HEK293 (cell line): ENCODE measurements at regions not wholly inside any gene's neighbourhood (a gene's known extent, or its start where the extent isn't known, plus 50 kb on each side); places are given as distances from the start of the nearest gene placed in this dataset.

Experiments used
- CTCF ChIA-PET: fragments of 350-600 bp; formaldehyde crosslinking; extraction: SDS; loops from one replicate; lab custom pipeline; 2021; ENCODE audit warnings: antibody characterized with exemption; lab: Yijun Ruan, JAX
- POLR2A ChIA-PET: fragments of 300-600 bp; formaldehyde crosslinking; extraction: SDS; loops from one replicate; lab custom pipeline; 2020; ENCODE audit warnings: antibody characterized with exemption, inconsistent platforms; lab: Yijun Ruan, JAX
- H3K27ac ChIP-seq: fragments of 200-500 bp; sonication (Bioruptor generic); 2 replicates; pipeline ENCODE4 v1.5.1; 2014; ENCODE audit warnings: low read depth, low read length, control low read depth, inconsistent platforms; ENCODE audit errors: extremely low read depth
- H3K36me3 ChIP-seq, 2 experiments: fragments of 200-500 bp in 1 of 2; sonication (Bioruptor generic) in 1 of 2; 1 replicate in 1 of 2; 2 replicates in 1 of 2; pipeline ENCODE4 v1.5.1; 2014 to 2017; ENCODE audit warnings: inconsistent platforms in 2 of 2, low read length in 2 of 2; ENCODE audit not compliant: control insufficient read depth in 2 of 2, insufficient read depth in 1 of 2
- H3K4me1 ChIP-seq: fragments of 200-500 bp; sonication (Bioruptor generic); 2 replicates; pipeline ENCODE4 v1.5.1; 2014; ENCODE audit warnings: mild to moderate bottlenecking, low read length, inconsistent platforms; ENCODE audit not compliant: control insufficient read depth, insufficient read depth
- H3K4me3 ChIP-seq: 2 replicates; pipeline ENCODE4 v1.5.1; 2011; ENCODE audit warnings: low read depth, mild to moderate bottlenecking, control low read depth, low read length, moderate library complexity
- H3K9me3 ChIP-seq: fragments of 200-500 bp; sonication (Bioruptor generic); 2 replicates; pipeline ENCODE4 v1.5.1; 2014; ENCODE audit warnings: low read depth, low read length, inconsistent platforms; ENCODE audit not compliant: control insufficient read depth, insufficient read depth
- BCL11A ChIP-seq: fragments of 450-650 bp; formaldehyde crosslinking; IDR thresholded peaks from 2 replicates; pipeline ENCODE4 v1.5.1; 2016; ENCODE audit warnings: low read depth, missing biosample characterization, missing genetic modification characterization
- BCL6B ChIP-seq: fragments of 450-650 bp; formaldehyde crosslinking; IDR thresholded peaks from 2 replicates; pipeline ENCODE4 v1.5.1; 2017; ENCODE audit warnings: missing biosample characterization, missing genetic modification characterization
- FEZF1 ChIP-seq: fragments of 450-650 bp; formaldehyde crosslinking; IDR thresholded peaks from 2 replicates; pipeline ENCODE4 v1.5.1; 2016; ENCODE audit warnings: missing biosample characterization, missing genetic modification characterization
- GLI2 ChIP-seq: fragments of 450-650 bp; formaldehyde crosslinking; IDR thresholded peaks from 2 replicates; pipeline ENCODE4; 2017; ENCODE audit warnings: missing biosample characterization, missing genetic modification characterization, low read depth, borderline replicate concordance
- GLIS1 ChIP-seq: fragments of 450-650 bp; formaldehyde crosslinking; IDR thresholded peaks from 2 replicates; pipeline ENCODE4 v1.5.1; 2016; ENCODE audit warnings: missing biosample characterization, missing genetic modification characterization
- HOXD13 ChIP-seq: sonication (generic); formaldehyde crosslinking; IDR thresholded peaks from 2 replicates; pipeline ENCODE4 v1.8.0; 2022; ENCODE audit warnings: missing genetic modification reagents, borderline replicate concordance
- KLF8 ChIP-seq: fragments of 450-650 bp; formaldehyde crosslinking; IDR thresholded peaks from 2 replicates; pipeline ENCODE4 v1.5.1; 2016; ENCODE audit warnings: missing biosample characterization, missing genetic modification characterization
- MZF1 ChIP-seq: fragments of 450-650 bp; formaldehyde crosslinking; IDR thresholded peaks from 2 replicates; pipeline ENCODE4 v1.5.1; 2017; ENCODE audit warnings: missing biosample characterization, missing genetic modification characterization, borderline replicate concordance
- TCF7L2 ChIP-seq: IDR thresholded peaks from 2 replicates; pipeline ENCODE4 v1.6.1; 2011; ENCODE audit warnings: low read depth, mild to moderate bottlenecking, inconsistent platforms, low read length, moderate library complexity, borderline replicate concordance
- ZBTB48 ChIP-seq: fragments of 450-650 bp; formaldehyde crosslinking; IDR thresholded peaks from 2 replicates; pipeline ENCODE4 v1.5.1; 2016; ENCODE audit warnings: missing biosample characterization, missing genetic modification characterization
- ZEB2 ChIP-seq: fragments of 450-650 bp; formaldehyde crosslinking; IDR thresholded peaks from 2 replicates; pipeline ENCODE4 v1.5.1; 2016; ENCODE audit warnings: missing biosample characterization, missing genetic modification characterization
- ZNF169 ChIP-seq: fragments of 450-650 bp; formaldehyde crosslinking; IDR thresholded peaks from 2 replicates; pipeline ENCODE4 v1.5.1; 2016; ENCODE audit warnings: missing biosample characterization, missing genetic modification characterization
- ZNF239 ChIP-seq: fragments of 450-650 bp; formaldehyde crosslinking; IDR thresholded peaks from 2 replicates; pipeline ENCODE4 v1.5.1; 2016; ENCODE audit warnings: missing biosample characterization, missing genetic modification characterization
- ZNF266 ChIP-seq: fragments of 450-650 bp; formaldehyde crosslinking; IDR thresholded peaks from 2 replicates; pipeline ENCODE4 v1.5.1; 2016; ENCODE audit warnings: missing biosample characterization, missing genetic modification characterization, low read depth
- ZNF274 ChIP-seq, 2 experiments: fragments of 200-500 bp in 1 of 2; fragments of 450-650 bp in 1 of 2; sonication (Bioruptor generic) in 1 of 2; formaldehyde crosslinking in 1 of 2; IDR thresholded peaks; 2 replicates each; pipeline versions ENCODE4 v1.5.1 to v1.6.1; 2014 to 2016; ENCODE audit warnings: borderline replicate concordance in 1 of 2, inconsistent platforms in 1 of 2, low read length in 1 of 2, missing biosample characterization in 1 of 2, missing genetic modification characterization in 1 of 2
- ZNF280C ChIP-seq: fragments of 450-650 bp; formaldehyde crosslinking; IDR thresholded peaks from 2 replicates; pipeline ENCODE4 v1.5.1; 2016; ENCODE audit warnings: missing biosample characterization, missing genetic modification characterization
- ZNF560 ChIP-seq: fragments of 450-650 bp; formaldehyde crosslinking; IDR thresholded peaks from 2 replicates; pipeline ENCODE4 v1.5.1; 2017; ENCODE audit warnings: missing biosample characterization, missing genetic modification characterization, borderline replicate concordance
- ZNF561 ChIP-seq: fragments of 450-650 bp; IDR thresholded peaks from 2 replicates; pipeline ENCODE4 v1.5.1; 2018; ENCODE audit warnings: missing biosample characterization, missing genetic modification characterization, borderline replicate concordance
- ZNF585B ChIP-seq: fragments of 450-650 bp; formaldehyde crosslinking; IDR thresholded peaks from 2 replicates; pipeline ENCODE4 v1.5.1; 2016; ENCODE audit warnings: missing biosample characterization, missing genetic modification characterization
- ZNF76 ChIP-seq: fragments of 450-650 bp; formaldehyde crosslinking; IDR thresholded peaks from 2 replicates; pipeline ENCODE4; 2016; ENCODE audit warnings: low read depth, missing biosample characterization, missing genetic modification characterization, borderline replicate concordance
- ZSCAN30 ChIP-seq: fragments of 450-650 bp; IDR thresholded peaks from 2 replicates; pipeline ENCODE4 v1.5.1; 2018; ENCODE audit warnings: missing biosample characterization, mild to moderate bottlenecking, missing genetic modification characterization, moderate library complexity
- ZXDB ChIP-seq: fragments of 450-650 bp; formaldehyde crosslinking; IDR thresholded peaks from 2 replicates; pipeline ENCODE4 v1.5.1; 2016; ENCODE audit warnings: missing biosample characterization, missing genetic modification characterization
- TF ChIP-seq, protein P1 (sequence below): fragments of 450-650 bp; formaldehyde crosslinking; IDR thresholded peaks from 2 replicates; pipeline ENCODE4 v1.5.1; 2017; ENCODE audit warnings: missing biosample characterization, missing genetic modification characterization
- TF ChIP-seq, protein P2 (sequence below): fragments of 450-650 bp; formaldehyde crosslinking; IDR thresholded peaks from 2 replicates; pipeline ENCODE4 v1.5.1; 2016; ENCODE audit warnings: missing biosample characterization, missing genetic modification characterization
- TF ChIP-seq, protein P3 (sequence below): fragments of 450-650 bp; formaldehyde crosslinking; IDR thresholded peaks from 2 replicates; pipeline ENCODE4 v1.5.1; 2016; ENCODE audit warnings: missing biosample characterization, missing genetic modification characterization, borderline replicate concordance
- TF ChIP-seq, protein P4 (sequence below): fragments of 450-650 bp; formaldehyde crosslinking; IDR thresholded peaks from 2 replicates; pipeline ENCODE4 v1.5.1; 2016; ENCODE audit warnings: missing biosample characterization, missing genetic modification characterization

DNA sequence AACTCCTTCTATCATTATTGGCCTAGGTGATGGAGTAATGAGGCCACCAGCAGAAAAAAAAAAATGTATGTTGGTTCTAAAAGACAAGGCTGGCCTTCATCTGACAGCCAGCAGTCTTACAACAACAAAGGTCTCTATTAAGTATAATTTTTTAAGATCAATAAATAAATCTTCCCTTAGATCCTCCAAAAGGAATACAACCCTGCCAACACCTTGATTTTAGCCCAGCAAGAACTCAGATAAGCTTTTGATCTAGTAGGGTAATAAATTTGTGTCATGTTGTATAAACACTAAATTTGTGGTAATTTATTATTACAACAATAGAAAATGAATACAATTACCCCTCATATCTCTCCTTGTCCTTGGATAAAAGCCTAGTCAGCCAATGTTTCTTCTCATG is 633.2 kb upstream of the FAM174A start:
- no peak for TF ChIP-seq ZNF280C
- TF ChIP-seq FEZF1, result peak; percentile 34; the same call in 1 of the 2 replicates
- 0 out of 2 replicates have a peak, but pooled peaks have one; percentile 33 for TF ChIP-seq BCL6B (tag by site-specific recombination)
- 0 out of 2 replicates have a peak, but pooled peaks have one; percentile 4 for TF ChIP-seq GLI2 (tag by site-specific recombination)
- TF ChIP-seq ZBTB48, result no peak
- TF ChIP-seq ZXDB (tag by site-specific recombination), result 0 out of 2 replicates have a peak, but pooled peaks have one; percentile 24
- TF ChIP-seq TCF7L2, result peak; percentile 74; the same call in 1 of the 2 replicates
- TF ChIP-seq ZNF560, result no peak
- POLR2A ChIA-PET, result interaction anchor here (0.7 kb wide), 1 partner anchor 17 kb away, joined by 3 read pairs; no protein-coding TSS in a partner anchor
- Histone ChIP-seq H3K4me1 (peaks cover 18% of the 10 kb centered on the region), H3K4me3 (no peak overlapping the region), H3K27ac (no peak overlapping the region), H3K36me3 (no peaks in the 10 kb centered on the region), H3K9me3 (no peaks in the 10 kb centered on the region)
- CTCF ChIA-PET, result no interaction called here

DNA sequence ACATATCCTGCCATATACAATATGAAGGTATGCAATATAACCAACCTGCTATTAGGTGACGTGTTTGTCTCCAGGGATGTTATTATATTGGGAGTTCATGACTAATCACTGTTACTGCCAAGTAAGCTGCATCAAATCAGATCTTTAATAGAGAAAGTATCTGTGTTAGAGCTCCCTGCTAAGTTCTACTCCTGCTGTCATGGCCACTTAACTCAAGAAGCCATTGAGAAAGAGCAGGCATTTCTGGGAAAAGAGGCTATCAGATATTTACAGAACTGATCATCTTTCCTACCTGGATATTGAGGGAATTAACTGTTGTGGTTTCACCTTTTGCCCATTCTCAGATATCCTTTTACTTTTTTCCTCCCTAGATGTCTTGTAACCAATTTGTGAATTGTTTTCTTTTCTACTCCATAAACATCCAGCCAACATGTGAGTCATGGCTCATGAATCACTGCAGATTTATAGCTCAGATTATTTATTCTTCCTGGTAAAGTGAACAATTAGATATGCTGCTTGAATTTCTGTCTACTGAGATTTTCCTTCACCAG is 634.8 kb upstream of the FAM174A start:
- ChIA-PET CTCF (interaction anchor here (0.6 kb wide), 1 partner anchor 1779 kb away, joined by 4 read pairs; no protein-coding TSS in a partner anchor), POLR2A (no interaction called here)
- H3K27ac ChIP-seq, result peak overlapping the region; percentile 32; the same call in 1 of the 2 replicates
- H3K9me3 ChIP-seq, result no peaks in the 10 kb centered on the region
- H3K4me1 ChIP-seq, result peaks cover 18% of the 10 kb centered on the region
- H3K4me3 ChIP-seq, result no peak overlapping the region
- no peaks in the 10 kb centered on the region for H3K36me3 ChIP-seq
- TF ChIP-seq, protein P1, sequence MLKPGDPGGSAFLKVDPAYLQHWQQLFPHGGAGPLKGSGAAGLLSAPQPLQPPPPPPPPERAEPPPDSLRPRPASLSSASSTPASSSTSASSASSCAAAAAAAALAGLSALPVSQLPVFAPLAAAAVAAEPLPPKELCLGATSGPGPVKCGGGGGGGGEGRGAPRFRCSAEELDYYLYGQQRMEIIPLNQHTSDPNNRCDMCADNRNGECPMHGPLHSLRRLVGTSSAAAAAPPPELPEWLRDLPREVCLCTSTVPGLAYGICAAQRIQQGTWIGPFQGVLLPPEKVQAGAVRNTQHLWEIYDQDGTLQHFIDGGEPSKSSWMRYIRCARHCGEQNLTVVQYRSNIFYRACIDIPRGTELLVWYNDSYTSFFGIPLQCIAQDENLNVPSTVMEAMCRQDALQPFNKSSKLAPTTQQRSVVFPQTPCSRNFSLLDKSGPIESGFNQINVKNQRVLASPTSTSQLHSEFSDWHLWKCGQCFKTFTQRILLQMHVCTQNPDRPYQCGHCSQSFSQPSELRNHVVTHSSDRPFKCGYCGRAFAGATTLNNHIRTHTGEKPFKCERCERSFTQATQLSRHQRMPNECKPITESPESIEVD (tag by site-specific recombination), result peak; percentile 98
- TF ChIP-seq BCL11A (tag by site-specific recombination) (peak; percentile 99), HOXD13 (CRISPR knock-in tag) (peak; percentile 84), ZNF76 (tag by site-specific recombination) (peak; percentile 57; the same call in 1 of the 2 replicates), ZNF266 (tag by site-specific recombination) (no peak), MZF1 (tag by site-specific recombination) (peak; percentile 78; the same call in 1 of the 2 replicates), ZEB2 (tag by site-specific recombination) (peak; percentile 98), ZNF169 (no peak), KLF8 (tag by site-specific recombination) (peak; percentile 97), ZNF274 (IDR thresholded peaks at IDR 0.05; ENCODE audit: low read length) (no peak), ZNF274 (tag by site-specific recombination; IDR thresholded peaks at IDR 0.05; ENCODE audit: borderline replicate concordance) (no peak), ZNF585B (tag by site-specific recombination) (no peak), ZNF239 (peak; percentile 83; the same call in 1 of the 2 replicates), GLIS1 (peak; percentile 82), ZSCAN30 (tag by site-specific recombination) (peak; percentile 71), ZNF561 (peak; percentile 86)
- TF ChIP-seq, protein P2, sequence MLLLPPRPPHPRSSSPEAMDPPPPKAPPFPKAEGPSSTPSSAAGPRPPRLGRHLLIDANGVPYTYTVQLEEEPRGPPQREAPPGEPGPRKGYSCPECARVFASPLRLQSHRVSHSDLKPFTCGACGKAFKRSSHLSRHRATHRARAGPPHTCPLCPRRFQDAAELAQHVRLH (tag by site-specific recombination), result peak; percentile 97
- TF ChIP-seq, protein P3, sequence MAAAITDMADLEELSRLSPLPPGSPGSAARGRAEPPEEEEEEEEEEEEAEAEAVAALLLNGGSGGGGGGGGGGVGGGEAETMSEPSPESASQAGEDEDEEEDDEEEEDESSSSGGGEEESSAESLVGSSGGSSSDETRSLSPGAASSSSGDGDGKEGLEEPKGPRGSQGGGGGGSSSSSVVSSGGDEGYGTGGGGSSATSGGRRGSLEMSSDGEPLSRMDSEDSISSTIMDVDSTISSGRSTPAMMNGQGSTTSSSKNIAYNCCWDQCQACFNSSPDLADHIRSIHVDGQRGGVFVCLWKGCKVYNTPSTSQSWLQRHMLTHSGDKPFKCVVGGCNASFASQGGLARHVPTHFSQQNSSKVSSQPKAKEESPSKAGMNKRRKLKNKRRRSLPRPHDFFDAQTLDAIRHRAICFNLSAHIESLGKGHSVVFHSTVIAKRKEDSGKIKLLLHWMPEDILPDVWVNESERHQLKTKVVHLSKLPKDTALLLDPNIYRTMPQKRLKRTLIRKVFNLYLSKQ (tag by site-specific recombination), result no peak
- TF ChIP-seq, protein P4, sequence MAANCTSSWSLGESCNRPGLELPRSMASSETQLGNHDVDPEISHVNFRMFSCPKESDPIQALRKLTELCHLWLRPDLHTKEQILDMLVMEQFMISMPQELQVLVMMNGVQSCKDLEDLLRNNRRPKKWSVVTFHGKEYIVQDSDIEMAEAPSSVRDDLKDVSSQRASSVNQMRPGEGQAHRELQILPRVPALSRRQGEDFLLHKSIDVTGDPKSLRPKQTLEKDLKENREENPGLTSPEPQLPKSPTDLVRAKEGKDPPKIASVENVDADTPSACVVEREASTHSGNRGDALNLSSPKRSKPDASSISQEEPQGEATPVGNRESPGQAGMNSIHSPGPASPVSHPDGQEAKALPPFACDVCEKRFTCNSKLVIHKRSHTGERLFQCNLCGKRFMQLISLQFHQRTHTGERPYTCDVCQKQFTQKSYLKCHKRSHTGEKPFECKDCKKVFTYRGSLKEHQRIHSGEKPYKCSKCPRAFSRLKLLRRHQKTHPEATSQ (tag by site-specific recombination), result no peak
